Occipital lobe (tissue), 1 donor: ENCODE measurements at regions not wholly inside any gene's neighbourhood (a gene's known extent, or its start where the extent isn't known, plus 50 kb on each side); places are given as distances from the start of the nearest gene placed in this dataset.

ENCODE experiments used
- DNase-seq: peaks from one replicate; lab custom pipeline; 2025; lab: John Stamatoyannopoulos, UW

GRCh38 chr3:187950671-187951070, 203.3 kb upstream of the LPP start:
- no peak for DNase-seq

GRCh38 chr3:187951452-187952190, 202.3 kb upstream of the LPP start:
- DNase-seq = no peak

DNA sequence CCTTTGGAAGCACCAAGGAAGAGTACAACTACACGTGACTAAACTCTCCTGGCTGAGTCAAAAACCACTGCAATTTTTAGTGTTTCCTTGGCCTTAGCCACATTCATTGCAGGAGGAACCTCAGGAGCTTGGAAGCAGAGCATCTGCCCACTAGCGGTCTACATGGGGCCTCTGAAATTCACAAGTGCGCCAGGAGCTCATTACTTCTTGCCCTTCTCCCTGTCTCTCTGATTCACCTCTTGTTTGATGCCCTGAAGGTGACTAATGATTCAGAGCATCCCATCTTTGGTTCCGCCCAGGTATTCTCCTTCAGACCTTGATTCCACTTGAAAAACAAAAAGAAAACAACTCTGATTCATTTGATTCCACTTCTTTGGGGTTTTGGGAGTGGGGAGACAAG, 201.1 kb upstream of the LPP start:
- DNase-seq = no peak

- no peak for DNase-seq
These were observed 199.5 kb upstream of the LPP start for GRCh38 chr3:187954516-187954872.

DNA sequence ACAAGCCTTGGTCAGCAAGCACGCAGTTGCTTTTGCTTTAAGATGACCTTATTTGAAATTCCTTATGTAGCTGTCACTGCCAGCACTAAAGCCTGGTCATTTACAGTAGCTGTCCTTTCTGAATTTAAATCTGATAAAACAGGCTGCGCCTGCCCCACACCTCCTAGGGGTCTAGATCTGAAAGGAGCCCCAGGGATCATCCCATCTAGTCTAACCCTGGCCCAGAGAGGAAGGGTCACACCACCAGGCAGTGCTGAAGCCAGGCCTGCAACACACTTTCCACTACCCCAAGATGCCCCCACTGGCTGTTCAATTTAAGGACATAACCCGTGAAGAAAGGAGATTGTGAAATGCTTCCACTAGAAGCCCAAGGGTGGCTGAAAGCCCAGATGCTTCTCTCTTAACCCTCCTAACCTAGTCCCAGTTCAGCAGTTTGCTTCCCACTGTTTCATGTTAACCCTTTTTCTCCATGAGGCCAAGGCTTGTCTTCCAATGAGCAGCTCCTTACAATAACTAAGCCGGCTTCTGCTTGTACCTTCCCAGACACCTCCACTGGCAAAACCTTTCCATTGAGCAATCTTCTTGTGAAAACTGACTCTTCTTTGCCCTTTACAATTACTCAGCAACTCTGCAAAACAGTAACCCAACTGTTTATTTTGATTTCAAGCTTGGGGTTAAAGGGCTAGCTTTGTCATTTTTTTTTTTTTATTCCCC, 198.9 kb upstream of the LPP start:
- no peak for DNase-seq

DNA sequence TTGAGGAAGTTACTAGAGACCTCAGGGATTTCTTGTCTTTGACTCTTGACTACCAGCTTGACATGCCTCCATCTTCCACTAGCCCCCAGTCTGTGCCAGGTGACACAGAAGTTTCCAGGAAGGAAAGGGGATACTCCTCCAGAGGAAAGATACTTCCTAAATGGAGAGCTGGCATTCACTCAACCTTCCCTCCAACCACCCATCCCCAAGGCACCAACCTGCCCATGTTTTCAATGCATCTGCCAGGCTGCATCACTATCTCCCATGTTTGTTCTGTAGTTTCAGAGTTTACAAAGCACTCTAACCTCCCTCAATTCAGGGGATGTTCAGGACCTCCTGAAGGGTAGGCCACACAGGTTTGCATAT, 198.4 kb upstream of the LPP start:
- DNase-seq = no peak

DNA sequence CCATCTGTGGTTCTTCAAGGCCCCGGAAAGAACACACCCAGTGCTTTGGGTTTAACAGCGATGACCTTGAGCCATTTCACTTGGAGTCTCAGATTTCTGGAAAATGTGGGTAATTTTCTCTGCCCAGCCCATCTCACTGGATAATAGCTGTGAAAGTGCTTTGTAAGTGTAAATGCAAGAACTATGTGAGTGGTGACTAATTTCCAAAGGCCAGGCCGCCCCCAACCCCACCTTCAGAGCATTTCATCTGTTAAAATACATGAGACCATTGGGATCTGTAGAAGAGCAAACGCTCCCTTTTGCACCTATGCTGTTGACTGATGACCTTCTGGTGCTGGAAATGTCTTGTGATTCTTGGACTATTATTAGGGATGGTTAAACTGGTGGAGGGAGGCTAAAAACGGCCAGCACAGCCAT, 196.8 kb upstream of the LPP start:
- no peak for DNase-seq

DNA sequence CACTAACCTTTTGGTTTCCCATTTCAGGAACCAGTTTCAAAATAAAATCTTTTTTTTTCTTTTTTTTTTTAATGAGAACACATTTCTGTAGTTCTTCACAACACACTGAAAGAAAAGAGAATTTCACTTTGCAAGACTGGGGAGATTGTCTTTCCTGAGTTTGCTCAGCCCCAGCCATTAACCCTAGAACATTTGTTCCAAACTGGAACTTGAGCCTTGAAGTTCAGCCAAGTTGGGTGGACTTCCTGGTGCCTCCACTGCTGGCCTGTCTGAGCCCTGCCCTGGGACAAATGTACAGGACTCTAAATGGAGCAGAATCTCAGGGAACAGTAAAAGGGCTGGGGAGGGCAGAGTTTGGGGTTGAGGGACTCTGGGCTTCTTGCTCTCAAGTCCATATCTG, 196.4 kb upstream of the LPP start:
- no peak for DNase-seq

- no peak for DNase-seq
These were observed 195.4 kb upstream of the LPP start for GRCh38 chr3:187958432-187959003.

- DNase-seq = no peak
These were observed 193.1 kb upstream of the LPP start for GRCh38 chr3:187960820-187961219.

DNA sequence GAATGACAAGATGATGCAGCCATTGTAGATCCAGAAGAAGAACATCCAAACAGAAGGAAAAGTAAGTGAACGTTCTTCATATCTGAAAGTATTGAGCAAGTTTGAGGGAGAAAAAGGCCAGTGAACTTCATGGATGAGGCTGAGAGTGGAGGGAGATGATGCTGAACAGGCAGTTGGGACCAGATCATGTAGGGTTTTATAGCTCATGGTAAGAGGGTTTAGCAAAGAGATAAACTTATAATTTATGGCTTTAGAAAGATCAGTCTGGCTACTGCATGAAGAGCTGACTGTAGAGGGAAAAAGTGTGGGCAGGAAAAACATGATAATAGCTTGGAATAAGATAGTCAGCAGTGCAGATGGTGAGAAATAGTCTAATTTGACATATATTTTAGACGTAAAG, 192.6 kb upstream of the LPP start:
- no peak for DNase-seq

- DNase-seq = no peak
These were observed 190.8 kb upstream of the LPP start for GRCh38 chr3:187963003-187963676.

- no peak for DNase-seq
These were observed 190.1 kb upstream of the LPP start for GRCh38 chr3:187963677-187964385.

DNA sequence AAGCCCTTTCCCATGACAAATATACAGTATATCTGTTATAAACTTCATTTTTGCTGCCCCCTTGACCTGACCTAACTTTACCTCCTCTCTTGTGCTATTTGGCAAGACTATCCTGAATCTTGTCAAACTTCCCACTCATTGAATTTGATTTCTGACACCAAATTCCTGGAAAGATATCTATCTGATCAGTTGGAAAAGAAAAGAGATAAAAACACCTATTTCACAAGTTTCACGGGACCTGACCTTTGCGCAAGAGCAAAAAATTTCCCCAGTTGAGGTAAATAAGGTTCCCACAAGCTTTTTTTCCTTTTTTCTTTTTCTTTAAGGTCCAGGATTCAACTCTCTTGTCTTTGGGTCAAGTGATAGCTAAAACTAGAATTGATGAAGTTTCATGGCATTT, 189.2 kb upstream of the LPP start:
- no peak for DNase-seq

DNA sequence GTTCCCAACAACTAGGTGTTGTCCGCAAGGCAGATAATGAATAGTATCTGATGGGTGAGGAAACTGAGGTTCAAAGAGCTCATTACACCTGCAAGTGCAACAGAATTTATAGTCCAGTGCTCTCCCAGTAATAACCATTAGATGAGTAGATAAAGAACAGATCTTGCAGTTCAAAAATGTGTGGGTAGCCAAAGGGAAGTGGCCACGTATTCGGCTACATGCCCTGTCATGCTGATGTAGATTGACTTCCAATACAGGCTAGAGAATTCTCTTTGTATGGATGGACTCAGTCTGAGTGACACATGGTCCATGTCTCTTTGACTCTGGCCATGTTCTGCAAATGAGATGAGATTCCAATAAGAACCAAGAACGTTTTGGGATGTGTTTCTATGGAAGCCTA, 187.9 kb upstream of the LPP start:
- DNase-seq = no peak

DNA sequence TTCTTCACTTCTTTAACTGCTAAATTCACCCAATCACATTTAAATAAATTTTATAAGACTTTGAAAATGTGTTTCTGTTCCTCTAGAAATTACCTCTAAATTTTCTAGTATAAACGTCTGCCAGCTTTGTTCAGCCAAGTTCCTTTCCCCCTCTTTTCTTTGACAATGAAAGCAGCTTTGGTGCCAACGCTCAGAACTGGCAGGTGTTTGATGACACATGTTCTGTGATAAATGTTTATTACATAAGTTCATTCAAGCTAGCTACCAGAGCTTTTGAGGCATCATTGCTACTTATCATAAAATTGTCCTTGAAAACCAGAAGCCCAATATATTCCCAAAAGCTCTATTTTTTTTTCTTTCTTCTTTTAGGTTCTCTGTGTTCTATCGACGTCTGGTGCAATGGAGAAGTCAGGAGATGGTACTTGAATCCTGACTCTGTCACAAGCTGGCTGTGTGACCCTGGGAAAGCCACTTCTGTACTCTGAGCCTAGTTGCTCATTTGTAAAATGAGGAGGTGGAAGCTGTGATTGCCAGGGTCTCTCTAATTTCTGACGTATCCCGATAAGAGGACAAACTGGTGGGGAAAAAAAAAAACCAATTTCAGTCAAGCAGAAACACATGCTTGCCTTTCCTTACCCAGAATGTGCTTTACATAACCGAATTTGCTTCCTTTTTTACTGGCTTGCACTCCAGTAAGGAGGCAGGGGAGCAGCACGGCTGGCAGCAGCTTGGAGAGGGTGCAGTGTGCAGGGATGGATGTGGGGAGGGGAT, 187.1 kb upstream of the LPP start:
- peak; percentile 8 for DNase-seq

GRCh38 chr3:187967993-187968392, 186.0 kb upstream of the LPP start:
- DNase-seq = no peak

GRCh38 chr3:187968883-187969580, 184.9 kb upstream of the LPP start:
- no peak for DNase-seq

DNA sequence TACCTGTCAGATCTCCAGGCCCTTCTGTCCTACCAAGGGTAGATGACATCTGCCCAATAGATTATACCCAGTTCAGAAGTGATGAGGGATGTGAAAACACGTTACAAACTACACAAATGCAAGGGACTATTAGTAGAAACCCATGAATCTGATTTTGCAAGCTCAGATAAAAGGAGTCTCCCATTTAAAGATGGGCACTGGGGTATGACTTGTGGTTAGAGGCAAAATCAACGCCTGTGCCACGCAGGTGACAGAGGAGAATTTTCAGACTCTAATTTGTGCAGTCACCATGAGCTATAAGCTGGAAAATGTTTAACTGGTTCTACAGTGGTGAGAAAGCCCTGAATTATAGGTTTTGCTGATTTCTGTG, 184.4 kb upstream of the LPP start:
- DNase-seq = no peak

DNA sequence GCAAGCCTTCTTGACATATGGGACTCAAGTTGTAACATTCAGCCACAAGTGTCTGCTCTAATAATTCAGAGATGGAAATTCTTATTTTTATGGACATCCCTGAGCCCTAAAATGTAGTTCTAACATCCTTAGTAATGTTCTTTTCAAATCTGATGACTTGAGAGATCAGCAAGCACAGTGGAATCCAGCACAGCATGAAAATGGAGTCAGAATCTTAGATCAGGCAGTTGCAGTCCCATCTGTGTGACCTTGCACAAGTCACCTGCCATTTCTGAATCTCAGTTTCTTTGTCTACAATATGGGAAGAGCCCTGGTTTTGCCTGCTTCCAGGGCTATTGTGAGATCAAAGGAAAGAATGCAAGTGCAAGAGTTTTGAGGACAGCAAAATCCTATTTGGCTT, 183.9 kb upstream of the LPP start:
- DNase-seq = no peak

GRCh38 chr3:187971629-187972028, 182.3 kb upstream of the LPP start:
- DNase-seq = no peak
